Natural killer cell (primary cell): ENCODE measurements at regions not wholly inside any gene's neighbourhood (a gene's known extent, or its start where the extent isn't known, plus 50 kb on each side); places are given as distances from the start of the nearest gene placed in this dataset.

Source experiments
- ATAC-seq, 3 donors: fragments of 150-1000 bp in 2 of 3; fragments of 200-7000 bp in 1 of 3; cut with Tn5 transposase; 1 replicate in 1 of 3; 2 replicates in 2 of 3; pipeline ENCODE4 v1.10.0; 2021; ENCODE audit warnings: mild to moderate bottlenecking in 2 of 3, moderate library complexity in 2 of 3
- DNase-seq, 2 donors: peaks; one replicate each; pipeline versions ENCODE4 v3.0.0 to v3.0.0-alpha.2; 2013 to 2021; ENCODE audit warnings: mixed read lengths in 1 of 2
- H3K27ac ChIP-seq: one replicate; pipeline ENCODE4 v1.5.1; 2013; ENCODE audit warnings: mild to moderate bottlenecking, low read length
- H3K27me3 ChIP-seq: one replicate; pipeline ENCODE4 v1.6.1; 2013; ENCODE audit warnings: low read length; ENCODE audit not compliant: control insufficient read depth, insufficient read depth
- H3K36me3 ChIP-seq: one replicate; pipeline ENCODE4 v1.6.1; 2013; ENCODE audit warnings: low read length; ENCODE audit not compliant: control insufficient read depth, insufficient read depth
- H3K4me1 ChIP-seq: one replicate; pipeline ENCODE4 v1.6.1; 2013; ENCODE audit warnings: low read length; ENCODE audit not compliant: control insufficient read depth, insufficient read depth
- H3K4me3 ChIP-seq: one replicate; pipeline ENCODE4 v1.5.1; 2013; ENCODE audit warnings: low read length
- H3K9me3 ChIP-seq: one replicate; pipeline ENCODE4 v1.6.1; 2013; ENCODE audit warnings: low read length; ENCODE audit not compliant: control insufficient read depth, insufficient read depth
- H3K27ac Mint-ChIP-seq, 2 donors: one replicate each; pipeline ENCODE4 v1.8.0; 2022; ENCODE audit warnings: mild to moderate bottlenecking in 2 of 2, mixed read lengths in 2 of 2, moderate library complexity in 1 of 2
- H3K27me3 Mint-ChIP-seq, 2 donors: one replicate each; pipeline ENCODE4 v1.8.0; 2022; ENCODE audit warnings: low read depth in 2 of 2, mixed read lengths in 2 of 2
- H3K36me3 Mint-ChIP-seq: one replicate; pipeline ENCODE4 v1.8.0; 2022; ENCODE audit warnings: mixed read lengths
- H3K4me1 Mint-ChIP-seq, 2 donors: one replicate each; pipeline ENCODE4 v1.8.0; 2022; ENCODE audit warnings: mixed read lengths in 2 of 2
- H3K4me3 Mint-ChIP-seq: one replicate; pipeline ENCODE4 v1.8.0; 2022; ENCODE audit warnings: mild to moderate bottlenecking, moderate library complexity, mixed read lengths
- H3K9me3 Mint-ChIP-seq, 2 donors: one replicate each; pipeline ENCODE4 v1.8.0; 2022; ENCODE audit warnings: mixed read lengths in 2 of 2
- CTCF ChIP-seq: fragments of 200-600 bp; IDR thresholded peaks from one replicate; pipeline ENCODE4 v1.8.0; 2022; ENCODE audit warnings: antibody characterized with exemption
- WGBS: methylation state at CpG from one replicate; pipeline ENCODE4 v1.1.7; 2013; ENCODE audit warnings: missing lambda C conversion rate; ENCODE audit not compliant: insufficient coverage; 5-methylcytosine and 5-hydroxymethylcytosine counted together
- intact Hi-C: fragments of 100-400 bp; cut with micrococcal nuclease; formaldehyde crosslinking; loops from one replicate; pipeline ENCODE4 v1.14.2; 2022

GRCh38 chr2:118274841-118275510, 186.7 kb downstream of the INSIG2 start:
- H3K9me3 ChIP-seq, result no peaks in the 10 kb centered on the region
- ATAC-seq, result no peak
- no peaks in the 10 kb centered on the region for H3K4me1 ChIP-seq
- H3K4me1 Mint-ChIP-seq, result peaks cover 0 to 4% of the 10 kb centered on the region in 2 donors
- no peaks in the 10 kb centered on the region for H3K36me3 Mint-ChIP-seq
- peaks cover 13 to 30% of the 10 kb centered on the region in 2 donors for H3K27me3 Mint-ChIP-seq
- intact Hi-C loops, result no loop called here
- 89% methylated on average over 4 of the region's 4 CpGs for WGBS
- no peaks in the 10 kb centered on the region for H3K9me3 Mint-ChIP-seq
- H3K27ac Mint-ChIP-seq, result no peak overlapping the region
- no peak for DNase-seq
- TF ChIP-seq CTCF, result no peak
- no peak overlapping the region for H3K4me3 Mint-ChIP-seq
- H3K36me3 ChIP-seq, result no peaks in the 10 kb centered on the region
- H3K4me3 ChIP-seq, result no peak overlapping the region
- no peaks in the 10 kb centered on the region for H3K27me3 ChIP-seq
- H3K27ac ChIP-seq, result no peak overlapping the region

GRCh38 chr2:118272391-118272790, 184.1 kb downstream of the INSIG2 start:
- no peaks in the 10 kb centered on the region for H3K9me3 Mint-ChIP-seq

GRCh38 chr2:118269408-118270051, 181.3 kb downstream of the INSIG2 start:
- DNase-seq (peak in 1 of 2 donors; percentile 4), ATAC-seq (peak in 1 of 3 donors; percentile 38)
- H3K4me1 Mint-ChIP-seq, result no peaks in the 10 kb centered on the region
- no peaks in the 10 kb centered on the region for H3K9me3 ChIP-seq
- no peaks in the 10 kb centered on the region for H3K36me3 Mint-ChIP-seq
- no peaks in the 10 kb centered on the region for H3K36me3 ChIP-seq
- H3K27me3 Mint-ChIP-seq, result peaks cover 11 to 28% of the 10 kb centered on the region in 2 donors
- H3K4me1 ChIP-seq, result no peaks in the 10 kb centered on the region
- H3K4me3 ChIP-seq, result no peak overlapping the region
- no peak overlapping the region for H3K4me3 Mint-ChIP-seq
- no peak overlapping the region for H3K27ac Mint-ChIP-seq
- H3K27ac ChIP-seq, result no peak overlapping the region
- no peak for TF ChIP-seq CTCF
- 83% methylated on average over 9 of the region's 9 CpGs for WGBS
- H3K27me3 ChIP-seq, result no peaks in the 10 kb centered on the region
- intact Hi-C loops, result no loop called here
- H3K9me3 Mint-ChIP-seq, result no peaks in the 10 kb centered on the region

More at GRCh38 chr2:118272391-118272790, 184.1 kb downstream of the INSIG2 start:
- no peak overlapping the region for H3K4me3 ChIP-seq
- no peak overlapping the region for H3K27ac Mint-ChIP-seq
- WGBS, result 70% methylated on average over 5 of the region's 5 CpGs
- no peaks in the 10 kb centered on the region for H3K27me3 ChIP-seq
- H3K36me3 ChIP-seq, result no peaks in the 10 kb centered on the region
- peaks cover 8 to 15% of the 10 kb centered on the region in 2 donors for H3K27me3 Mint-ChIP-seq
- H3K4me1 Mint-ChIP-seq, result peaks cover 0 to 4% of the 10 kb centered on the region in 2 donors
- no peaks in the 10 kb centered on the region for H3K4me1 ChIP-seq
- DNase-seq, result no peak
- intact Hi-C loops, result no loop called here
- H3K4me3 Mint-ChIP-seq, result no peak overlapping the region
- TF ChIP-seq CTCF, result no peak
- no peak overlapping the region for H3K27ac ChIP-seq
- ATAC-seq, result no peak
- no peaks in the 10 kb centered on the region for H3K9me3 ChIP-seq
- no peaks in the 10 kb centered on the region for H3K36me3 Mint-ChIP-seq
